ENCODE measurements at regions not wholly inside any gene's neighbourhood (a gene's known extent, or its start where the extent isn't known, plus 50 kb on each side); places are given as distances from the start of the nearest gene placed in this dataset.

DNA sequence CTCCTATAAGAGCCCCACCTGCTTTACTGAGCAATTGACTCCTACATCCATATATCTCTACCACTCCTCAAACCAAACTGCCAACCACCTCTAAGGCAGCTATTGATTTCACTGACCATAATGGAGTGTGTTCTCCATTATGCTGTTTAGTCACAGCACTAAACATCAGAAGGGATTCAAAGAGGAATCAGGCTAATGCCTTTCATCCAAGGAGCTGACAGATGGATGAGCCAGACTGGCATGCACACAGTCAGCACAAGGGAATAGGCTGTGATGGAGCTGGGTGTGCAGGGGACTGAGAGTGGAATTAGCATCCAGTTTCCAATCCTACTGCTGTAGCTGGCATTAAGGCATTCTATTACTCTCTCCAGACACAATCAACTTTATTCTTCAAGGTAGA, 88.7 kb upstream of the CCL2 start:
- ChIA-PET CTCF (ENCODE audit: partially characterized antibody) (interaction anchor here (0.9 to 1.3 kb wide), 2 partner anchors 20 to 195 kb away, joined by 3 read pairs; no protein-coding TSS in a partner anchor), POLR2A (ENCODE audit: partially characterized antibody) (no interaction called here)

DNA sequence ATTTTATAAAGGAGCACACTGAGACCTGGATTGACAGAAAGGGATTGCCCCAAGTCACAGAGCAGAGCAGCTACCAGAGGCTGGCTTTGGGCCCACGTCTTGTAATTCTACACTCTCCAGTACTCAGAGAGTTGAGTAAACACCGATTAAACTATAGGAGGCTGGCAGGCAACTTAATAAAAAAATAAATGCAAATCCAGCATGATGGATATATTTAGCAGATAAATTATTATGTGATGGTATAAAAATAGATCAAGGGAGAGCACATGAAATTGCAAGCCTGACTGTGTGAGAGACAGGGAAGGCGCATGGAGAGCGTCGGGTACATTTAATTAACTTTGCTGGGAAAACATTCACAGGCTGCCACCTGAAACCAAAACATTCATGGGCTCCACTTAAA, 87.7 kb upstream of the CCL2 start:
- intact Hi-C loops (cut with micrococcal nuclease) = no loop called here
- Histone ChIP-seq H3K27ac (ENCODE audit: low read depth, low read length) (no peak overlapping the region), H3K4me3 (ENCODE audit: low read length in 2 of 2) (no peak overlapping the region), H3K9me3 (ENCODE audit: control insufficient read depth in 1 of 2, low read length in 2 of 2) (no peaks in the 10 kb centered on the region), H3K27me3 (ENCODE audit: insufficient read depth, low read length) (no peaks in the 10 kb centered on the region), H3K4me1 (ENCODE audit: insufficient read depth, low read length) (no peaks in the 10 kb centered on the region), H3K36me3 (ENCODE audit: insufficient read depth, low read length) (no peaks in the 10 kb centered on the region)
- H3K4me1 Mint-ChIP-seq = no peaks in the 10 kb centered on the region
- H3K9me3 Mint-ChIP-seq = peaks cover 0 to 4% (median 0%) of the 10 kb centered on the region in 8 donors
- DNase-seq = no peak
- CTCF ChIA-PET (ENCODE audit: partially characterized antibody) = interaction anchor here (1.2 to 1.4 kb wide), 2 partner anchors 10 to 24 kb away, joined by 3 to 4 read pairs; no protein-coding TSS in a partner anchor
- H3K36me3 Mint-ChIP-seq = no peaks in the 10 kb centered on the region
- peaks cover 10 to 32% of the 10 kb centered on the region in 2 donors for H3K27me3 Mint-ChIP-seq
- no peak overlapping the region for H3K27ac Mint-ChIP-seq
- POLR2A ChIA-PET (ENCODE audit: partially characterized antibody) = no interaction called here
- H3K4me3 Mint-ChIP-seq = no peak overlapping the region

More for the DNA sequence above, 88.7 kb upstream of the CCL2 start:
- no peaks in the 10 kb centered on the region for H3K9me3 ChIP-seq (ENCODE audit: control insufficient read depth in 1 of 2, low read length in 2 of 2)
- H3K4me3 ChIP-seq (ENCODE audit: low read length in 2 of 2) = no peak overlapping the region
- Mint-ChIP-seq H3K4me1 (no peaks in the 10 kb centered on the region), H3K4me3 (no peak overlapping the region), H3K36me3 (no peaks in the 10 kb centered on the region), H3K9me3 (peaks cover 0 to 3% (median 0%) of the 10 kb centered on the region in 8 donors), H3K27ac (no peak overlapping the region), H3K27me3 (peaks cover 12 to 26% of the 10 kb centered on the region in 2 donors)
- intact Hi-C loops (cut with micrococcal nuclease) = no loop called here
- no peaks in the 10 kb centered on the region for H3K36me3 ChIP-seq (ENCODE audit: insufficient read depth, low read length)
- DNase-seq = no peak
- H3K27ac ChIP-seq (ENCODE audit: low read depth, low read length) = no peak overlapping the region
- no peaks in the 10 kb centered on the region for H3K27me3 ChIP-seq (ENCODE audit: insufficient read depth, low read length)
- H3K4me1 ChIP-seq (ENCODE audit: insufficient read depth, low read length) = no peaks in the 10 kb centered on the region

DNA sequence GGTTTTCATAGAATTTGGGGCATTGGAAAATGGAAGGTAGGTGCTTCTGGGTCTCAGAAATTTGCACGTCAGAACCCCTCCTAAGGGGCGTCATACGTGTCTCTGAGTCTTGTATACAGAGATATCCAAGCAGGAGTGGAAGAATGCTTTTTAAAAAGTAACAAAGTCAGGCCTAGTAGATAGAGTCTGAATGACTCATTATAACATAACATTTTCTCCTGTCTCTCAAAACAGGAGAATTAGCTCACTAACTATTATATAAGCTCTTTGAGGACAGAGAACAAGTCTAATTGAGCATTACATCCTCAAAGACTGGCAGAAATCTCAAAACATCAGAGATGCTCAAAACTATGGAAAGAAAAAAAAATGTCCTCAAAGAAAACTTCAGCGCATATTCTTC, 86.1 kb upstream of the CCL2 start:
- peaks cover 7 to 33% of the 10 kb centered on the region in 2 donors for H3K27me3 Mint-ChIP-seq
- no peaks in the 10 kb centered on the region for H3K36me3 ChIP-seq (ENCODE audit: insufficient read depth, low read length)
- ChIA-PET POLR2A (ENCODE audit: partially characterized antibody) (no interaction called here), CTCF (ENCODE audit: partially characterized antibody) (interaction anchor here (0.7 to 0.8 kb wide), 2 partner anchors 9 to 15 kb away, joined by 3 read pairs; no protein-coding TSS in a partner anchor)
- DNase-seq = no peak
- no peaks in the 10 kb centered on the region for H3K4me1 ChIP-seq (ENCODE audit: insufficient read depth, low read length)
- H3K27ac ChIP-seq (ENCODE audit: low read depth, low read length) = no peak overlapping the region
- no peak overlapping the region for H3K4me3 Mint-ChIP-seq
- H3K9me3 Mint-ChIP-seq = peaks cover 0 to 4% (median 1%) of the 10 kb centered on the region in 8 donors
- no peaks in the 10 kb centered on the region for H3K27me3 ChIP-seq (ENCODE audit: insufficient read depth, low read length)
- intact Hi-C loops (cut with micrococcal nuclease) = no loop called here
- H3K4me3 ChIP-seq (ENCODE audit: low read length in 2 of 2) = no peak overlapping the region
- H3K9me3 ChIP-seq (ENCODE audit: control insufficient read depth in 1 of 2, low read length in 2 of 2) = no peaks in the 10 kb centered on the region
- H3K27ac Mint-ChIP-seq = no peak overlapping the region
- H3K36me3 Mint-ChIP-seq = no peaks in the 10 kb centered on the region
- no peaks in the 10 kb centered on the region for H3K4me1 Mint-ChIP-seq

DNA sequence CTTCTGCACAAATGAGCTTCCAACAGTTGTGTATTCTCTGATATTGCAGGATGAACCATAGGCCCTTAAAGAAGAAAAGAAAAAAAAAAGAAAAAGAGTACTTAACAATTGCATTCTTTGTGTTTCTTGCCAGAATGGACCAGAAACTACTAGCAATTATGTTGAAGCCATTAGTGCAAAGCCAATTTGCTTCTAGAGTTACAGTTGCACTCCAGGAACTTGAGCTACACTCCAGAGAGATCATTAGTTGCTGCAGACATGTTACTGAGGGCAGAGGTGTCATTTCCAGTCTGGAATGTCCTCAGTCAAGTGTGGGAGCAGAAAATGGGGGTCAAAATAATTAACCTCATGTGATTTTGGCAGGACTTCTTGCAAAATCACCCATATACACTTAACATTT, 85.6 kb upstream of the CCL2 start:
- no peak for DNase-seq
- H3K27me3 ChIP-seq (ENCODE audit: insufficient read depth, low read length) = no peaks in the 10 kb centered on the region
- Mint-ChIP-seq H3K9me3 (peaks cover 0 to 4% (median 1%) of the 10 kb centered on the region in 8 donors), H3K4me3 (no peak overlapping the region), H3K27me3 (peaks cover 5 to 29% of the 10 kb centered on the region in 2 donors), H3K4me1 (no peaks in the 10 kb centered on the region), H3K36me3 (no peaks in the 10 kb centered on the region), H3K27ac (no peak overlapping the region)
- no peaks in the 10 kb centered on the region for H3K4me1 ChIP-seq (ENCODE audit: insufficient read depth, low read length)
- no peak overlapping the region for H3K27ac ChIP-seq (ENCODE audit: low read depth, low read length)
- no peaks in the 10 kb centered on the region for H3K9me3 ChIP-seq (ENCODE audit: control insufficient read depth in 1 of 2, low read length in 2 of 2)
- intact Hi-C loops (cut with micrococcal nuclease) = no loop called here
- ChIA-PET POLR2A (ENCODE audit: partially characterized antibody) (no interaction called here), CTCF (ENCODE audit: partially characterized antibody) (interaction anchor here (0.7 to 3.1 kb wide), 4 partner anchors 10 to 192 kb away, joined by 3 to 7 read pairs (median 4); no protein-coding TSS in a partner anchor)
- H3K36me3 ChIP-seq (ENCODE audit: insufficient read depth, low read length) = no peaks in the 10 kb centered on the region
- H3K4me3 ChIP-seq (ENCODE audit: low read length in 2 of 2) = no peak overlapping the region

DNA sequence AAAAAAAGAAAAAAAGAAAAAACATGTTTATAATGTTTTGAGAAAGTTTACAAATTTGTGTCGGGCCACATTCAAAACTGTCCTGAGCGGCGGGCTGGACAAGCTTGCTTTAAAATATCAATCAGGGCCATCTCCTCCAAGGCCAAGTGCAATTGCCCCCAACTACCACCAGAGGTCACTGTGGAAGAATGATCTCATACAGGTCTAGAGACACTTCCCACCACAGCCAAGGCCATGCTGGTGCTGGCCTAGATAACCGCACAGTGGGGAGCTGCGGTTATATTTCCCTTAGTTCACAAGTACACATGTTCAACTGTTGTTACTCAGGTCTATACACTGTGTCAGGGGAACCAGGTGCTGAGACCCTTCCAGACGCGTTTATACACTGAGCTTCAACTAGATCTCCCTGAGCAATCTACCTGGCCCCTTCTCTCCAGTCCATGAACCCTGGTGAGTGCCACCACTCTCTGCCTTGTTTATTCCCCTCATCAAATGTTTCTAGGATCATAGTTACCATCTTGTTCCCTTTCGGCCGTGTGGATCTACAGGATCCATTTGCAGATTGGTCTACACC, 83.8 kb upstream of the CCL2 start:
- Mint-ChIP-seq H3K4me3 (no peak overlapping the region), H3K27ac (no peak overlapping the region), H3K4me1 (no peaks in the 10 kb centered on the region), H3K9me3 (peaks cover 0 to 6% (median 1%) of the 10 kb centered on the region in 8 donors), H3K36me3 (no peaks in the 10 kb centered on the region), H3K27me3 (peaks cover 5 to 32% of the 10 kb centered on the region in 2 donors)
- H3K4me1 ChIP-seq (ENCODE audit: insufficient read depth, low read length) = no peaks in the 10 kb centered on the region
- no peaks in the 10 kb centered on the region for H3K36me3 ChIP-seq (ENCODE audit: insufficient read depth, low read length)
- H3K4me3 ChIP-seq (ENCODE audit: low read length in 2 of 2) = no peak overlapping the region
- no peak overlapping the region for H3K27ac ChIP-seq (ENCODE audit: low read depth, low read length)
- H3K27me3 ChIP-seq (ENCODE audit: insufficient read depth, low read length) = no peaks in the 10 kb centered on the region
- intact Hi-C loops (cut with micrococcal nuclease) = no loop called here
- DNase-seq = peak; percentile 22 to 55 (median 35)
- H3K9me3 ChIP-seq (ENCODE audit: control insufficient read depth in 1 of 2, low read length in 2 of 2) = no peaks in the 10 kb centered on the region
- ChIA-PET CTCF (ENCODE audit: partially characterized antibody) (interaction anchor here (0.8 to 3.1 kb wide), 14 partner anchors 8 to 535 kb away, joined by 3 to 16 read pairs (median 5); no protein-coding TSS in a partner anchor), POLR2A (ENCODE audit: partially characterized antibody) (no interaction called here)

DNA sequence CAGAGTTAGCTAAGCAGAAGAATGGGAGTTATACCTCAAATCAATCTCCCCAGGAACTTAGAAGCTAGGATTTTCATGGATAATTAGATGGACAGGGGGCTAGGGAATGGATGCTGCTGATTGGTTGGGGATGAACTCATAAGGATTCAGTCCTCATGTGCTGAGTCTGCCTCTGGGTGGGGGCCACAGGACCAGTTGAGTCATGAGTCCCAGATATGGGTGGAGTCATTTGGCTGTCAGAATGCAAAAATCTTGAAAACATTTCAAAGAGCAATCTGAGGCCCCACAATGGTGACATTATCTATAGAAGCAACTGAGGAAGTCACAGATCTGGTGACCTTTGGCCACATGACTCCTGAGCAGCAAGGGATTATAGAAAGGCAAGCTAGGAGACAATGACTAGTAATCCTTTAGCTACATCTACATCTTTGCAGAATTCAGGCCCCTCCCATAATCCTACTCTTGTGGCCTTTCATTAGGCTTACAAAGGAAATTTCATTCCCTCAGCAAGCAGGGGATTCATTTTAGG, 82.6 kb upstream of the CCL2 start:
- Mint-ChIP-seq H3K27me3 (peaks cover 6 to 36% of the 10 kb centered on the region in 2 donors), H3K4me1 (no peaks in the 10 kb centered on the region), H3K9me3 (peaks cover 0 to 6% (median 1%) of the 10 kb centered on the region in 8 donors), H3K36me3 (no peaks in the 10 kb centered on the region), H3K4me3 (no peak overlapping the region), H3K27ac (no peak overlapping the region)
- intact Hi-C loops (cut with micrococcal nuclease) = no loop called here
- DNase-seq = no peak
- ChIA-PET CTCF (ENCODE audit: partially characterized antibody) (interaction anchor here (0.9 to 3.1 kb wide), 5 partner anchors 9 to 189 kb away, joined by 3 to 16 read pairs (median 7); no protein-coding TSS in a partner anchor), POLR2A (ENCODE audit: partially characterized antibody) (no interaction called here)
- Histone ChIP-seq H3K4me1 (ENCODE audit: insufficient read depth, low read length) (no peaks in the 10 kb centered on the region), H3K4me3 (ENCODE audit: low read length in 2 of 2) (no peak overlapping the region), H3K27ac (ENCODE audit: low read depth, low read length) (no peak overlapping the region), H3K36me3 (ENCODE audit: insufficient read depth, low read length) (no peaks in the 10 kb centered on the region), H3K27me3 (ENCODE audit: insufficient read depth, low read length) (no peaks in the 10 kb centered on the region), H3K9me3 (ENCODE audit: control insufficient read depth in 1 of 2, low read length in 2 of 2) (no peaks in the 10 kb centered on the region)

DNA sequence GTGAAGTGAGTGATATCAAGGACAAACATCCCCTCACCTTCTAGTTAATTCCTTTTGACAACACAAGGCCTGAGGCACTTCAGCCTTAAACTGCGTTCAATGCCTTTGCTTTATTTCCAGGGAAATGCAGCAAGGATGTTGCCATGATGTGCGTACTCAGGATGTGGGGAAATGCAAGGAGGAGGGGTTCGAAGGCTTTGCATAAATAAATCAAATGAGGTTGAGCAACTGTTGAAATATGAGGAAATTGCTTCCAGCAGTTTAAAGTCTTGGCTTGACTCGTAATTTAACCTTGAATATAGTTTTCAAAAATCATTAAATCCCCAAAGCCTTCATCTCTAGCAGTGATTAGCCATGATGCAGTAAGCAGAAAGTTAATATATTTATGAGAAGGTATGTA, 81.8 kb upstream of the CCL2 start:
- DNase-seq = no peak
- Histone ChIP-seq H3K36me3 (ENCODE audit: insufficient read depth, low read length) (no peaks in the 10 kb centered on the region), H3K4me3 (ENCODE audit: low read length in 2 of 2) (no peak overlapping the region), H3K4me1 (ENCODE audit: insufficient read depth, low read length) (no peaks in the 10 kb centered on the region), H3K9me3 (ENCODE audit: control insufficient read depth in 1 of 2, low read length in 2 of 2) (no peaks in the 10 kb centered on the region), H3K27me3 (ENCODE audit: insufficient read depth, low read length) (no peaks in the 10 kb centered on the region), H3K27ac (ENCODE audit: low read depth, low read length) (no peak overlapping the region)
- ChIA-PET POLR2A (ENCODE audit: partially characterized antibody) (no interaction called here), CTCF (ENCODE audit: partially characterized antibody) (interaction anchor here (0.7 to 2.9 kb wide), 4 partner anchors 9 to 27 kb away, joined by 3 to 16 read pairs (median 3); no protein-coding TSS in a partner anchor)
- intact Hi-C loops (cut with micrococcal nuclease) = no loop called here
- no peak overlapping the region for H3K27ac Mint-ChIP-seq
- no peaks in the 10 kb centered on the region for H3K36me3 Mint-ChIP-seq
- peaks cover 0 to 6% (median 1%) of the 10 kb centered on the region in 8 donors for H3K9me3 Mint-ChIP-seq
- no peaks in the 10 kb centered on the region for H3K4me1 Mint-ChIP-seq
- H3K27me3 Mint-ChIP-seq = peaks cover 6 to 36% of the 10 kb centered on the region in 2 donors
- H3K4me3 Mint-ChIP-seq = no peak overlapping the region

Data from CD4-positive, alpha-beta memory T cell (primary cell).